A549 (cell line): ENCODE measurements at regions not wholly inside any gene's neighbourhood (a gene's known extent, or its start where the extent isn't known, plus 50 kb on each side); places are given as distances from the start of the nearest gene placed in this dataset.
"Not testable (repeated sequence)": the region's sequence is repeated elsewhere in the genome, so short reads cannot be mapped to it uniquely, and the experiment has no call there.

Experiments used
- ATAC-seq, 2 experiments: fragments of 200-7000 bp in 1 of 2; fragments of >200 bp in 1 of 2; cut with Nextera tagmentation in 1 of 2; cut with Tn5 transposase in 1 of 2; 3 replicates each; pipeline versions ENCODE4 v1.8.0 to v1.9.1; 2018 to 2020; ENCODE audit warnings: mild to moderate bottlenecking in 1 of 2, moderate library complexity in 1 of 2
- CTCF ChIA-PET: fragments of 300-600 bp; sonication (Branson Sonifier 250); formaldehyde crosslinking; extraction: SDS; loops from one replicate; lab custom pipeline; 2021; ENCODE audit warnings: antibody characterized with exemption, inconsistent platforms; lab: Yijun Ruan, JAX
- POLR2A ChIA-PET: fragments of 350-600 bp; formaldehyde crosslinking; extraction: SDS; loops from one replicate; lab custom pipeline; 2021; ENCODE audit warnings: antibody characterized with exemption, inconsistent platforms; lab: Yijun Ruan, JAX
- DNase-seq, 2 experiments: peaks; one replicate each; pipeline versions ENCODE4 v3.0.0 to v3.0.0-alpha.2; 2011 to 2016; ENCODE audit warnings: low read depth in 1 of 2, low spot score in 1 of 2
- FAIRE-seq: peaks from 2 replicates; lab custom pipeline; 2011; peaks lifted over from hg19 to GRCh38; lab: Jason Lieb, UNC
- H3K27ac ChIP-seq, 2 experiments: fragments of >200 bp; sonication (Bioruptor Twin); formaldehyde crosslinking; 3 replicates each; pipeline ENCODE4 v1.5.1; 2016 to 2017
- H3K4me1 ChIP-seq: fragments of >200 bp; sonication (Bioruptor Twin); formaldehyde crosslinking; 3 replicates; pipeline ENCODE4 v1.6.1; 2016
- H3K4me2 ChIP-seq: fragments of >200 bp; sonication (Bioruptor Twin); formaldehyde crosslinking; 3 replicates; pipeline ENCODE4 v1.6.1; 2016
- H3K4me3 ChIP-seq: fragments of >200 bp; sonication (Bioruptor Twin); formaldehyde crosslinking; 3 replicates; pipeline ENCODE4 v1.5.1; 2016
- H3K9me3 ChIP-seq: fragments of >200 bp; sonication (Bioruptor Twin); formaldehyde crosslinking; 3 replicates; pipeline ENCODE4 v1.6.1; 2016
- BCL3 ChIP-seq: fragments of >200 bp; sonication (Bioruptor Twin); formaldehyde crosslinking; IDR thresholded peaks from 3 replicates; pipeline ENCODE4 v1.6.1; 2016
- BHLHE40 ChIP-seq: IDR thresholded peaks from 2 replicates; pipeline ENCODE4 v1.6.1; 2012; ENCODE audit warnings: low read depth, low read length, inconsistent platforms
- CBX2 ChIP-seq: fragments of 200-600 bp; sonication (generic); IDR thresholded peaks from 2 replicates; pipeline ENCODE4 v1.6.1; 2016; ENCODE audit warnings: low read depth, mild to moderate bottlenecking, borderline replicate concordance
- CEBPB ChIP-seq, 2 experiments: fragments of >200 bp in 1 of 2; sonication (Bioruptor Twin) in 1 of 2; formaldehyde crosslinking in 1 of 2; IDR thresholded peaks; 2 replicates each; pipeline ENCODE4 v1.6.1; 2012 to 2016
- CHD2 ChIP-seq: fragments of 150-350 bp; IDR thresholded peaks from 2 replicates; pipeline ENCODE4 v1.6.1; 2014; ENCODE audit warnings: low read length; ENCODE audit not compliant: partially characterized antibody
- EHMT2 ChIP-seq: fragments of 200-600 bp; sonication (generic); IDR thresholded peaks from 2 replicates; pipeline ENCODE4 v1.6.1; 2016; ENCODE audit warnings: antibody characterized with exemption, low read depth, mild to moderate bottlenecking, moderate library complexity
- EP300 ChIP-seq, 2 experiments: fragments of >200 bp; sonication (Bioruptor Twin); formaldehyde crosslinking; IDR thresholded peaks; 2 replicates in 1 of 2; 3 replicates in 1 of 2; pipeline ENCODE4 v1.6.1; 2016 to 2017
- HOXB13 ChIP-seq: fragments of 250-450 bp; sonication (Bioruptor Pico); IDR thresholded peaks from 2 replicates; pipeline ENCODE4 v1.5.0; 2020; ENCODE audit warnings: low read depth, mild to moderate bottlenecking, moderate library complexity
- KDM1A ChIP-seq: fragments of 200-600 bp; sonication (generic); IDR thresholded peaks from 2 replicates; pipeline ENCODE4 v1.6.1; 2016; ENCODE audit warnings: low read depth, mild to moderate bottlenecking
- NFE2L2 ChIP-seq: fragments of 150-350 bp; conservative IDR thresholded peaks from 2 replicates; pipeline ENCODE4 v1.6.1; 2014; ENCODE audit warnings: low read length
- NR3C1 ChIP-seq: fragments of >200 bp; sonication (Bioruptor Twin); formaldehyde crosslinking; IDR thresholded peaks from 3 replicates; pipeline ENCODE4 v1.6.1; 2017
- POLR2A ChIP-seq: IDR thresholded peaks from 2 replicates; pipeline ENCODE4 v1.6.1; 2012; ENCODE audit warnings: mild to moderate bottlenecking, low read length
- POLR2AphosphoS2 ChIP-seq: conservative IDR thresholded peaks from 2 replicates; pipeline ENCODE4 v1.6.1; 2012; ENCODE audit warnings: low read length, improper control_type of control experiment, inconsistent platforms
- RAD21 ChIP-seq, 2 experiments: fragments of >200 bp in 1 of 2; sonication (Bioruptor Twin) in 1 of 2; formaldehyde crosslinking in 1 of 2; IDR thresholded peaks in 1 of 2; conservative IDR thresholded peaks in 1 of 2; 2 replicates in 1 of 2; 3 replicates in 1 of 2; pipeline ENCODE4 v1.6.1; 2012 to 2018; ENCODE audit warnings: inconsistent platforms in 1 of 2
- RNF2 ChIP-seq: fragments of 200-600 bp; sonication (generic); IDR thresholded peaks from 2 replicates; pipeline ENCODE4 v1.6.1; 2016; ENCODE audit warnings: low read depth, mild to moderate bottlenecking, antibody characterized with exemption, moderate library complexity, borderline replicate concordance
- TP53 ChIP-seq: fragments of 250-450 bp; sonication (Bioruptor Pico); IDR thresholded peaks from 2 replicates; pipeline ENCODE4 v1.5.0; 2021; ENCODE audit warnings: mild to moderate bottlenecking, moderate library complexity
- ZNF302 ChIP-seq: fragments of 250-450 bp; sonication (Bioruptor Pico); IDR thresholded peaks from 2 replicates; pipeline ENCODE4 v1.9.0; 2021; ENCODE audit warnings: inconsistent platforms, mild to moderate bottlenecking, moderate library complexity
- ZSCAN20 ChIP-seq: fragments of 250-450 bp; sonication (Bioruptor Pico); IDR thresholded peaks from 2 replicates; pipeline ENCODE4 v1.8.0; 2022; ENCODE audit warnings: mild to moderate bottlenecking, moderate library complexity
- WGBS: methylation state at CpG from one replicate; pipeline ENCODE4 v1.1.6; 2017; ENCODE audit errors: missing lambda C conversion rate; 5-methylcytosine and 5-hydroxymethylcytosine counted together
- TF ChIP-seq, protein P1 (sequence below): fragments of >200 bp; sonication (Bioruptor Twin); formaldehyde crosslinking; IDR thresholded peaks from 2 replicates; pipeline ENCODE4 v1.6.1; 2016
- TF ChIP-seq, protein P2 (sequence below): fragments of 450-650 bp; IDR thresholded peaks from 2 replicates; pipeline ENCODE4 v1.6.1; 2014; ENCODE audit warnings: antibody characterized with exemption

DNA sequence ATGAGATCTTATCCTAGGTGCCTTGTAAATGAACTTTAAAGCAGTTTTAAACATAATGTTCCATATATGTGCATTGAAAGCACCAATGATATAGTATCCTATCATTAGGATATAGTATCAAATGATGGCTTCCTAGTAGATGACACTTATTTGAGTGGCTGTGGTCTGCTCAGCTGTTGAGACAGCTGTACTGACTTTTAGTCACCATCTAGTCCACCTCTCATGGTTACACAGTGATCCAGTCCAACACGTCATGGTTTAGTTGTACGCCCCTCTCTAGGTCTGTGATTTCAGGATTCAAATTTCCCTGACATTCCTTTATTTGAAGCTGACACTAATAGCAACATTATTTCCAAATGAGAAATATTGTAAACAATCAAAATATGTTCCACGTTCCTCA, 127.3 kb upstream of the TUT7 start:
- Histone ChIP-seq H3K27ac (no peak overlapping the region), H3K4me2 (no peak overlapping the region), H3K4me3 (no peak overlapping the region), H3K9me3 (0 out of 3 replicates have a peak, but pooled peaks cover 3% of the 10 kb centered on the region), H3K4me1 (no peaks in the 10 kb centered on the region)
- WGBS = 31% methylated on average over 3 of the region's 3 CpGs
- CTCF ChIA-PET = interaction anchor here (0.6 to 1.2 kb wide), 3 partner anchors 9 to 859 kb away, joined by 3 read pairs; no protein-coding TSS in a partner anchor
- no peak for ATAC-seq
- DNase-seq = no peak
- POLR2A ChIA-PET = no interaction called here
- TF ChIP-seq, protein P1, sequence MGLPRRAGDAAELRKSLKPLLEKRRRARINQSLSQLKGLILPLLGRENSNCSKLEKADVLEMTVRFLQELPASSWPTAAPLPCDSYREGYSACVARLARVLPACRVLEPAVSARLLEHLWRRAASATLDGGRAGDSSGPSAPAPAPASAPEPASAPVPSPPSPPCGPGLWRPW = no peak
- no peak for TF ChIP-seq POLR2AphosphoS2
- FAIRE-seq = no peak

DNA sequence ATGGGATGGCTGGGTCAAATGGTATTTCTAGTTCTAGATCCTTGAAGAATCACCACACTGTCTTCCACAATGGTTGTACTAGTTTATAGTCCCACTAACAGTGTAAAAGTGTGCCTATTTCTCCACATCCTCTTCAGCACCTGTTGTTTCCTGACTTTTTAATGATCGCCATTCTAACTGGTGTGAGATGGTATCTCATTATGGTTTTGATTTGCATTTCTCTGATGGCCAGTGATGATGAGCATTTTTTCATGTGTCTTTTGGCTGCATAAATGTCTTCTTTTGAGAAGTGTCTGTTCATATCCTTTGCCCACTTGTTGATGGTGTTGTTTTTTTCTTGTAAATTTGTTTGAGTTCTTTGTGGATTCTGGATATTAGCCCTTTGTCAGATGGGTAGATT, 121.0 kb upstream of the TUT7 start:
- H3K4me1 ChIP-seq, FAIRE-seq, CTCF ChIA-PET, H3K27ac ChIP-seq, H3K9me3 ChIP-seq, H3K4me3 ChIP-seq, POLR2A ChIA-PET, DNase-seq, H3K4me2 ChIP-seq, ATAC-seq: not testable (repeated sequence)
- WGBS = 86% methylated on average over 1 of the region's 1 CpG

DNA sequence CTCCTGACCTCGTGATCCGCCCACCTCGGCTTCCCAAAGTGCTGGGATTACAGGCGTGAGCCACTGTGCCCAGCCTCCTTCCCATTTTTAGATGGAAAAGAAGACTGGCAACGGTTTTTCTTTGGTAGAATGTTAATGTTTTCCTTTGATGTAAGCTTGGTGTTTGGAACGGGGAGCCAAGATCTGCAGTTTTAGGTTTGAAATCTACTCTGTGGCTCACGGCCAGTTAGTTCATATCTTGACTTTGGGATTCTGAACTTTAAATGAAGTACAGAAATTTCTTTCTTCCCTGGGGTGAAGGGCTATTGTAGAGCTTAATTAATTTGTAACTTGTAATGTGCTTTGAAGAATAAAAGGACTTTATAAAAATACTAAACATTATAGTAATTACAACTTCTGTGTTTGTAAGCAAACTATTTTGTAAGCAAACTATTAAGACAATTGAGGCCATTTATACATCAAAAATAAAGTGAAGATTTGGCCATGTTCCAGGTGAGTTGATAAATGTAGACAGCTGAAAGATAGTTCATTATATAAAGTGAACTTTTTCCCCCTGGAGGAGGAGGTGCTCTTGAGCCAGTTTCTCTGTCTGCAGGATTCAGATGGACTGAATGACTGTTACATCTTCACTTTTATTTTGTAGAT, 117.1 kb upstream of the TUT7 start:
- FAIRE-seq (no peak), ATAC-seq (no peak), DNase-seq (no peak)
- Histone ChIP-seq H3K9me3 (no peaks in the 10 kb centered on the region), H3K4me2 (no peak overlapping the region), H3K4me1 (no peaks in the 10 kb centered on the region), H3K27ac (no peak overlapping the region), H3K4me3 (no peak overlapping the region)
- CTCF ChIA-PET = interaction anchor here (0.6 to 0.7 kb wide), 3 partner anchors 15 to 613 kb away, joined by 3 to 4 read pairs (median 3); no protein-coding TSS in a partner anchor
- WGBS = 14% methylated on average over 7 of the region's 7 CpGs
- TF ChIP-seq NR3C1 = no peak
- no peak for TF ChIP-seq CEBPB (IDR thresholded peaks at IDR 0.05)
- TF ChIP-seq BCL3 = no peak
- no peak for TF ChIP-seq BHLHE40
- no peak for TF ChIP-seq NFE2L2
- TF ChIP-seq RNF2 = no peak
- no peak for TF ChIP-seq ZNF302
- TF ChIP-seq KDM1A = no peak
- TF ChIP-seq ZSCAN20 (CRISPR knock-in tag) = no peak
- TF ChIP-seq EHMT2 = no peak
- TF ChIP-seq, protein P2, sequence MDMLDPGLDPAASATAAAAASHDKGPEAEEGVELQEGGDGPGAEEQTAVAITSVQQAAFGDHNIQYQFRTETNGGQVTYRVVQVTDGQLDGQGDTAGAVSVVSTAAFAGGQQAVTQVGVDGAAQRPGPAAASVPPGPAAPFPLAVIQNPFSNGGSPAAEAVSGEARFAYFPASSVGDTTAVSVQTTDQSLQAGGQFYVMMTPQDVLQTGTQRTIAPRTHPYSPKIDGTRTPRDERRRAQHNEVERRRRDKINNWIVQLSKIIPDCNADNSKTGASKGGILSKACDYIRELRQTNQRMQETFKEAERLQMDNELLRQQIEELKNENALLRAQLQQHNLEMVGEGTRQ = no peak
- no peak for TF ChIP-seq CHD2
- TF ChIP-seq TP53 (CRISPR knock-in tag) = no peak
- no peak for TF ChIP-seq RAD21 (conservative IDR thresholded peaks at IDR 0.05 in 1 of 2, IDR thresholded peaks at IDR 0.05 in 1 of 2)
- no peak for TF ChIP-seq POLR2A
- no peak for TF ChIP-seq CBX2
- TF ChIP-seq HOXB13 (CRISPR knock-in tag) = no peak
- no peak for TF ChIP-seq EP300 (IDR thresholded peaks at IDR 0.05)
- POLR2A ChIA-PET = no interaction called here
